Mesenchymal stem cell (in vitro differentiated cells and primary cell): ENCODE measurements at regions not wholly inside any gene's neighbourhood (a gene's known extent, or its start where the extent isn't known, plus 50 kb on each side); places are given as distances from the start of the nearest gene placed in this dataset.

Experiments
- DNase-seq: peaks from one replicate; pipeline ENCODE4 v3.0.0-alpha.2; 2013
- H2AFZ ChIP-seq: one replicate; pipeline ENCODE4 v1.6.1; 2013; ENCODE audit warnings: low read depth, mild to moderate bottlenecking, control low read depth, inconsistent platforms, low read length, moderate library complexity
- H2AK5ac ChIP-seq: 2 replicates; pipeline ENCODE4 v1.6.1; 2013; ENCODE audit warnings: low read length, moderate library complexity, mild to moderate bottlenecking, inconsistent platforms; ENCODE audit not compliant: severe bottlenecking
- H2BK120ac ChIP-seq: one replicate; pipeline ENCODE4 v1.6.1; 2013; ENCODE audit warnings: low read depth, mild to moderate bottlenecking, inconsistent platforms, low read length, moderate library complexity
- H2BK12ac ChIP-seq, 2 experiments: one replicate each; pipeline ENCODE4 v1.6.1; 2013; ENCODE audit warnings: inconsistent platforms in 2 of 2, low read length in 2 of 2, mild to moderate bottlenecking in 2 of 2, moderate library complexity in 2 of 2, control low read depth in 1 of 2
- H2BK15ac ChIP-seq: one replicate; pipeline ENCODE4 v1.6.1; 2013; ENCODE audit warnings: mild to moderate bottlenecking, low read depth, inconsistent platforms; ENCODE audit not compliant: poor library complexity, severe bottlenecking
- H2BK5ac ChIP-seq: 2 replicates; pipeline ENCODE4 v1.6.1; 2013; ENCODE audit warnings: low read depth, mild to moderate bottlenecking, low read length, control low read depth, inconsistent platforms; ENCODE audit not compliant: poor library complexity, severe bottlenecking
- H3K14ac ChIP-seq, 2 experiments: one replicate each; pipeline ENCODE4 v1.6.1; 2013; ENCODE audit warnings: inconsistent platforms in 2 of 2, low read length in 2 of 2, control low read depth in 1 of 2, mild to moderate bottlenecking in 1 of 2, moderate library complexity in 1 of 2
- H3K18ac ChIP-seq, 2 experiments: one replicate each; pipeline ENCODE4 v1.6.1; 2013; ENCODE audit warnings: inconsistent platforms in 2 of 2, low read length in 2 of 2, control low read depth in 1 of 2, low read depth in 1 of 2, mild to moderate bottlenecking in 1 of 2
- H3K23ac ChIP-seq, 2 experiments: one replicate each; pipeline ENCODE4 v1.6.1; 2013; ENCODE audit warnings: inconsistent platforms in 2 of 2, low read length in 2 of 2, mild to moderate bottlenecking in 2 of 2, moderate library complexity in 2 of 2, control low read depth in 1 of 2
- H3K27ac ChIP-seq: 2 replicates; pipeline ENCODE4 v1.5.1; 2013; ENCODE audit warnings: mild to moderate bottlenecking, moderate library complexity, low read length, control low read depth, inconsistent platforms; ENCODE audit not compliant: poor library complexity, severe bottlenecking
- H3K27me3 ChIP-seq, 2 experiments: 2 replicates each; pipeline versions ENCODE4 v1.6.1 to v1.7.0; 2013; ENCODE audit warnings: low read length in 2 of 2, mild to moderate bottlenecking in 2 of 2, moderate library complexity in 2 of 2, control low read depth in 1 of 2, inconsistent platforms in 1 of 2; ENCODE audit not compliant: control insufficient read depth in 1 of 2, insufficient read depth in 1 of 2
- H3K36me3 ChIP-seq, 2 experiments: 2 replicates each; pipeline versions ENCODE4 v1.6.1 to v1.7.0; 2013; ENCODE audit warnings: low read length in 2 of 2, control low read depth in 1 of 2, inconsistent platforms in 1 of 2, low read depth in 1 of 2, mild to moderate bottlenecking in 1 of 2; ENCODE audit not compliant: insufficient read depth in 2 of 2, control insufficient read depth in 1 of 2
- H3K4ac ChIP-seq, 2 experiments: one replicate each; pipeline ENCODE4 v1.6.1; 2013; ENCODE audit warnings: inconsistent platforms in 2 of 2, low read length in 2 of 2, mild to moderate bottlenecking in 2 of 2, moderate library complexity in 2 of 2, control low read depth in 1 of 2, low read depth in 1 of 2
- H3K4me1 ChIP-seq: 2 replicates; pipeline ENCODE4 v1.6.1; 2013; ENCODE audit warnings: low read depth, low read length, control low read depth; ENCODE audit not compliant: control insufficient read depth, insufficient read depth
- H3K4me2 ChIP-seq: 2 replicates; pipeline ENCODE4 v1.6.1; 2013; ENCODE audit warnings: low read length, mild to moderate bottlenecking, inconsistent platforms; ENCODE audit not compliant: poor library complexity, severe bottlenecking
- H3K4me3 ChIP-seq, 2 experiments: 2 replicates each; pipeline versions ENCODE4 v1.5.1 to v1.7.0; 2013; ENCODE audit warnings: low read length in 2 of 2, mild to moderate bottlenecking in 2 of 2, control low read depth in 1 of 2, low read depth in 1 of 2; ENCODE audit not compliant: insufficient read depth in 1 of 2
- H3K79me1 ChIP-seq: replicated peaks from 2 replicates; pipeline ENCODE4 v1.6.1; 2013; ENCODE audit warnings: mild to moderate bottlenecking, control low read depth, low read length, inconsistent platforms; ENCODE audit not compliant: poor library complexity, severe bottlenecking
- H3K9ac ChIP-seq: 2 replicates; pipeline ENCODE4 v1.7.0; 2013; ENCODE audit warnings: mild to moderate bottlenecking, low read length, moderate library complexity
- H3K9me3 ChIP-seq: 2 replicates; pipeline ENCODE4 v1.7.0; 2013; ENCODE audit warnings: mild to moderate bottlenecking, low read length; ENCODE audit not compliant: control insufficient read depth
- H4K8ac ChIP-seq: one replicate; pipeline ENCODE4 v1.6.1; 2013; ENCODE audit warnings: inconsistent platforms, mild to moderate bottlenecking, low read length, moderate library complexity
- H4K91ac ChIP-seq: one replicate; pipeline ENCODE4 v1.6.1; 2013; ENCODE audit warnings: mild to moderate bottlenecking, low read length, inconsistent platforms
- WGBS: methylation state at CpG from one replicate; pipeline ENCODE4 v1.1.7; 2013; ENCODE audit warnings: mixed read lengths; 5-methylcytosine and 5-hydroxymethylcytosine counted together

- Histone ChIP-seq H2BK12ac (no peak overlapping the region), H3K4me1 (peaks cover 2% of the 10 kb centered on the region), H3K14ac (no peak overlapping the region), H3K27ac (no peak overlapping the region), H2BK5ac (no peak overlapping the region), H3K9me3 (no peaks in the 10 kb centered on the region), H2BK15ac (no peak overlapping the region), H3K4me3 (peak overlapping the region in 1 of 2 experiments; percentile 31), H3K18ac (no peak overlapping the region), H4K91ac (no peak overlapping the region), H3K9ac (no peak overlapping the region), H3K23ac (no peak overlapping the region), H2AFZ (no peak overlapping the region), H3K36me3 (no peaks in the 10 kb centered on the region), H2BK120ac (no peak overlapping the region), H4K8ac (no peak overlapping the region), H3K4me2 (no peak overlapping the region), H3K4ac (no peak overlapping the region), H3K27me3 (no peaks in the 10 kb centered on the region), H2AK5ac (no peak overlapping the region), H3K79me1 (no peaks in the 10 kb centered on the region)
- 14% methylated on average over 1 of the region's 1 CpG for whole genome bisulfite sequencing
- DNase-seq: peak; percentile 29
These were observed 137.7 kb upstream of the TWIST2 start for GRCh38 chr2:238710032-238710735.

GRCh38 chr2:238710787-238711186, 137.1 kb upstream of the TWIST2 start:
- Histone ChIP-seq H3K14ac (no peak overlapping the region), H2BK12ac (no peak overlapping the region), H3K4ac (no peak overlapping the region), H3K23ac (no peak overlapping the region), H3K9ac (no peak overlapping the region), H2BK15ac (no peak overlapping the region), H3K27ac (no peak overlapping the region), H3K36me3 (no peaks in the 10 kb centered on the region), H3K4me3 (no peak overlapping the region), H3K79me1 (no peaks in the 10 kb centered on the region), H3K18ac (no peak overlapping the region), H3K4me1 (peaks cover 2% of the 10 kb centered on the region), H2BK5ac (no peak overlapping the region), H4K91ac (no peak overlapping the region), H3K9me3 (no peaks in the 10 kb centered on the region), H2AFZ (no peak overlapping the region), H2BK120ac (no peak overlapping the region), H3K27me3 (no peaks in the 10 kb centered on the region), H4K8ac (no peak overlapping the region), H2AK5ac (no peak overlapping the region), H3K4me2 (no peak overlapping the region)
- DNase-seq: no peak
- WGBS: 88% methylated on average over 2 of the region's 4 CpGs

GRCh38 chr2:238711346-238711745, 136.5 kb upstream of the TWIST2 start:
- H3K18ac ChIP-seq: no peak overlapping the region
- H3K23ac ChIP-seq: no peak overlapping the region
- no peak overlapping the region for H3K4me2 ChIP-seq
- H3K36me3 ChIP-seq: no peaks in the 10 kb centered on the region
- H3K79me1 ChIP-seq: no peaks in the 10 kb centered on the region
- H3K4me1 ChIP-seq: peaks cover 2% of the 10 kb centered on the region
- H2BK15ac ChIP-seq: peak overlapping the region; percentile 62
- H3K27ac ChIP-seq: no peak overlapping the region
- no peak overlapping the region for H2AFZ ChIP-seq
- DNase-seq: no peak
- H4K8ac ChIP-seq: no peak overlapping the region
- no peak overlapping the region for H3K4ac ChIP-seq
- H3K4me3 ChIP-seq: no peak overlapping the region
- no peak overlapping the region for H2BK12ac ChIP-seq
- H3K14ac ChIP-seq: no peak overlapping the region
- no peak overlapping the region for H2BK5ac ChIP-seq
- no peak overlapping the region for H3K9ac ChIP-seq
- no peak overlapping the region for H2BK120ac ChIP-seq
- no peak overlapping the region for H2AK5ac ChIP-seq
- H3K27me3 ChIP-seq: no peaks in the 10 kb centered on the region
- H4K91ac ChIP-seq: no peak overlapping the region
- WGBS: 71% methylated on average over 5 of the region's 5 CpGs
- H3K9me3 ChIP-seq: no peaks in the 10 kb centered on the region

- Histone ChIP-seq H4K91ac (no peak overlapping the region), H3K14ac (no peak overlapping the region), H2AK5ac (no peak overlapping the region), H3K27me3 (no peaks in the 10 kb centered on the region), H3K23ac (no peak overlapping the region), H3K18ac (no peak overlapping the region), H3K4me2 (no peak overlapping the region), H3K9ac (no peak overlapping the region), H3K9me3 (no peaks in the 10 kb centered on the region), H2BK120ac (no peak overlapping the region), H3K4me3 (no peak overlapping the region), H3K36me3 (no peaks in the 10 kb centered on the region), H3K4ac (no peak overlapping the region), H2BK12ac (no peak overlapping the region), H2AFZ (peak overlapping the region; percentile 10), H3K4me1 (peaks cover 2% of the 10 kb centered on the region), H3K27ac (no peak overlapping the region), H3K79me1 (no peaks in the 10 kb centered on the region), H4K8ac (no peak overlapping the region), H2BK15ac (no peak overlapping the region), H2BK5ac (no peak overlapping the region)
- DNase-seq: no peak
- WGBS: 100% methylated on average over 4 of the region's 4 CpGs
These were observed 135.9 kb upstream of the TWIST2 start for GRCh38 chr2:238712011-238712410.
